Thoracic aorta (tissue), 2 donors: ENCODE measurements at regions not wholly inside any gene's neighbourhood (a gene's known extent, or its start where the extent isn't known, plus 50 kb on each side); places are given as distances from the start of the nearest gene placed in this dataset.

ENCODE experiments used
- ATAC-seq: fragments of 150-250 bp; one replicate; pipeline ENCODE4 v1.8.0; 2017; ENCODE audit warnings: low read depth; ENCODE audit not compliant: insufficient number of reproducible peaks, low FRiP score
- DNase-seq: peaks from one replicate; pipeline ENCODE4 v3.0.0-alpha.2; 2020; ENCODE audit warnings: low spot score
- H3K27ac ChIP-seq, 2 donors: fragments of 200-600 bp; sonication (generic); 1 replicate in 1 of 2; 2 replicates in 1 of 2; pipeline ENCODE4 v1.5.1; 2016; ENCODE audit warnings: mild to moderate bottlenecking in 2 of 2, moderate library complexity in 2 of 2
- H3K27me3 ChIP-seq: fragments of 200-600 bp; sonication (generic); replicated peaks from 2 replicates; pipeline ENCODE4 v1.6.0; 2016; ENCODE audit warnings: mild to moderate bottlenecking; ENCODE audit not compliant: insufficient read depth
- H3K36me3 ChIP-seq: fragments of 200-600 bp; sonication (generic); one replicate; pipeline ENCODE4 v1.5.1; 2016
- H3K4me1 ChIP-seq, 2 donors: fragments of 200-600 bp; sonication (generic); 1 replicate in 1 of 2; 2 replicates in 1 of 2; pipeline versions ENCODE4 v1.5.1 to v1.6.0; 2016; ENCODE audit warnings: low read depth in 2 of 2, mild to moderate bottlenecking in 1 of 2; ENCODE audit not compliant: control insufficient read depth in 1 of 2
- H3K4me3 ChIP-seq: fragments of 200-600 bp; sonication (generic); 2 replicates; pipeline ENCODE4 v1.5.1; 2016; ENCODE audit warnings: mild to moderate bottlenecking
- H3K9me3 ChIP-seq: fragments of 200-600 bp; sonication (generic); 2 replicates; pipeline ENCODE4 v1.5.1; 2016
- CTCF ChIP-seq: fragments of 200-600 bp; sonication (generic); IDR thresholded peaks from one replicate; pipeline ENCODE4 v1.5.1; 2019; ENCODE audit warnings: antibody characterized with exemption

DNA sequence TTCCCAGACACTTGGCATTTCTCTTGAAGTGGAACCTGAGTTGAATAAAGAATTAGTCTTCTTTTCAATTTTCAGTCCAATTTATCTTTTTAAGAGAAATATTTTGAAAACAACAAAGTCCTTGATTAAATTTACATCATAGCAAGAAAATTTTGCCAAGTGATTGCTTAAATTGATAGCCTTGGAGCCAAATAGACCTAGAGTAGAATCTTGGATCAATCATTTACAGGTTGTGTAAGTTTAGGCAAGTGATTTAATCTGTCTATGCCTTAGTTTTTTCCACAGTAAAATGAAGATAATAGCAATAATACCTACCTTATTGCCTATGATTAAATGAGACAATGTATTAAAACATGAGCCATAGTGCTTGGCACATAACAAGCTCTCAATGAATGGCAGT lies 113.9 kb downstream of the LHX9 start:
- Histone ChIP-seq H3K27ac (no peak overlapping the region), H3K27me3 (no peaks in the 10 kb centered on the region), H3K9me3 (no peaks in the 10 kb centered on the region), H3K4me1 (no peaks in the 10 kb centered on the region), H3K36me3 (no peaks in the 10 kb centered on the region), H3K4me3 (no peak overlapping the region)
- TF ChIP-seq CTCF = no peak
- DNase-seq (no peak), ATAC-seq (no peak)

DNA sequence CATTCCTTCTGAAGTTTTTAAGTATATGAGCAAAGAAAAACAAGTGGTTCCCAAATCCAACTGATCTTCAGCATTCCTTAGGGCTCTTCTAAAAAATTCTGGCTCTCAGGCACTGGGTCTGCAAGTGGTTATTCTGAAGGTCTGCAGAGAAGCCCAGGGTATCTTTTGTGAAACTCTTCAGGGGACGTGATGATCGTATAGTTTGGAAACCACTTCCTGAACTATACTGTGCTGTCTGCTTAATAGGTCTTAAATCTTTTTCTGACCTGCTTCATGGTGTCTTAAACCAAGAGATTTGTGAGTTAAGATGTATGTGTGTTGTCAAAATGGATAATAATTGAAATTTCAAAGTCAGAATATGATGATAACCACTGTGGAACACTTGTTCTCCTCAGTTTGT lies 115.5 kb downstream of the LHX9 start:
- TF ChIP-seq CTCF = no peak
- Histone ChIP-seq H3K9me3 (no peaks in the 10 kb centered on the region), H3K4me3 (no peak overlapping the region), H3K27ac (no peak overlapping the region), H3K36me3 (no peaks in the 10 kb centered on the region), H3K4me1 (no peaks in the 10 kb centered on the region), H3K27me3 (no peaks in the 10 kb centered on the region)
- ATAC-seq (no peak), DNase-seq (no peak)

GRCh38 chr1:198040880-198041279 lies 115.9 kb upstream of the NEK7 start:
- Histone ChIP-seq H3K9me3 (no peaks in the 10 kb centered on the region), H3K4me1 (no peaks in the 10 kb centered on the region), H3K27me3 (no peaks in the 10 kb centered on the region), H3K36me3 (no peaks in the 10 kb centered on the region), H3K27ac (no peak overlapping the region), H3K4me3 (no peak overlapping the region)
- ATAC-seq (no peak), DNase-seq (no peak)
- no peak for TF ChIP-seq CTCF

- H3K27me3 ChIP-seq = no peaks in the 10 kb centered on the region
- no peak overlapping the region for H3K4me3 ChIP-seq
- ATAC-seq (no peak), DNase-seq (no peak)
- no peaks in the 10 kb centered on the region for H3K36me3 ChIP-seq
- H3K4me1 ChIP-seq = no peaks in the 10 kb centered on the region
- no peak for TF ChIP-seq CTCF
- no peak overlapping the region for H3K27ac ChIP-seq
- H3K9me3 ChIP-seq = no peaks in the 10 kb centered on the region
Observed at GRCh38 chr1:198042168-198042567, 114.6 kb upstream of the NEK7 start.

GRCh38 chr1:198047913-198048312 lies 108.9 kb upstream of the NEK7 start:
- DNase-seq (no peak), ATAC-seq (no peak)
- Histone ChIP-seq H3K27ac (no peak overlapping the region), H3K36me3 (no peaks in the 10 kb centered on the region), H3K27me3 (no peaks in the 10 kb centered on the region), H3K4me1 (no peaks in the 10 kb centered on the region), H3K4me3 (no peak overlapping the region), H3K9me3 (no peaks in the 10 kb centered on the region)
- no peak for TF ChIP-seq CTCF
